ENCODE measurements at regions not wholly inside any gene's neighbourhood (a gene's known extent, or its start where the extent isn't known, plus 50 kb on each side); places are given as distances from the start of the nearest gene placed in this dataset.
A peak's percentile ranks its signal among the peaks of the same experiment; 100 is the strongest.

GRCh38 chr13:99652141-99652540 lies 150.9 kb downstream of the TM9SF2 start:
- Mint-ChIP-seq H3K27ac (no peak overlapping the region), H3K9me3 (peaks cover 0 to 2% (median 0%) of the 10 kb centered on the region in 7 donors), H3K36me3 (no peaks in the 10 kb centered on the region), H3K4me1 (peaks cover 6% of the 10 kb centered on the region), H3K4me3 (no peak overlapping the region), H3K27me3 (ENCODE audit: low read depth in 3 of 3) (peaks cover 14 to 17% (median 14%) of the 10 kb centered on the region in 3 donors)
- no peak overlapping the region for H3K4me2 ChIP-seq (replicated peaks; ENCODE audit: extremely low read depth, low read length, poor library complexity, severe bottlenecking)
- H3K27ac ChIP-seq (ENCODE audit: low read depth in 1 of 2, low read length in 2 of 2), result no peak overlapping the region
- H3K9ac ChIP-seq (ENCODE audit: insufficient read depth, low read length, poor library complexity, severe bottlenecking), result no peak overlapping the region
- H3K4me3 ChIP-seq (replicated peaks in 1 of 3; ENCODE audit: low read depth in 2 of 3, low read length in 3 of 3), result no peak overlapping the region
- H3K4me1 ChIP-seq (ENCODE audit: control insufficient read depth in 1 of 2, insufficient read depth in 2 of 2, low read length in 2 of 2), result no peaks in the 10 kb centered on the region
- H3K36me3 ChIP-seq (replicated peaks in 1 of 2; ENCODE audit: control insufficient read depth in 1 of 2, insufficient read depth in 2 of 2, low read length in 2 of 2), result no peaks in the 10 kb centered on the region
- intact Hi-C loops (cut with micrococcal nuclease), result loop anchor here (10.0 kb wide), 3 partner anchors 863 to 893 kb away; no protein-coding TSS in a partner anchor
- H2AFZ ChIP-seq (ENCODE audit: insufficient read depth, low read depth, low read length, poor library complexity, severe bottlenecking), result no peak overlapping the region
- H3K9me3 ChIP-seq (replicated peaks in 1 of 2; ENCODE audit: control insufficient read depth in 1 of 2, insufficient read depth in 1 of 2, low read length in 2 of 2), result no peaks in the 10 kb centered on the region
- no CpG with 5 or more reads among the region's 1 CpG for WGBS (ENCODE audit: insufficient coverage)
- H3K27me3 ChIP-seq (ENCODE audit: control insufficient read depth in 2 of 2, insufficient read depth in 2 of 2, low read length in 2 of 2), result peaks cover 10 to 12% of the 10 kb centered on the region in 2 donors
- H3K79me2 ChIP-seq (ENCODE audit: insufficient read depth, low read length), result no peaks in the 10 kb centered on the region
- no peak for DNase-seq
- H4K20me1 ChIP-seq (ENCODE audit: insufficient read depth, low read length), result no peaks in the 10 kb centered on the region
- TF ChIP-seq CTCF (IDR thresholded peaks at IDR 0.05), result no peak

DNA sequence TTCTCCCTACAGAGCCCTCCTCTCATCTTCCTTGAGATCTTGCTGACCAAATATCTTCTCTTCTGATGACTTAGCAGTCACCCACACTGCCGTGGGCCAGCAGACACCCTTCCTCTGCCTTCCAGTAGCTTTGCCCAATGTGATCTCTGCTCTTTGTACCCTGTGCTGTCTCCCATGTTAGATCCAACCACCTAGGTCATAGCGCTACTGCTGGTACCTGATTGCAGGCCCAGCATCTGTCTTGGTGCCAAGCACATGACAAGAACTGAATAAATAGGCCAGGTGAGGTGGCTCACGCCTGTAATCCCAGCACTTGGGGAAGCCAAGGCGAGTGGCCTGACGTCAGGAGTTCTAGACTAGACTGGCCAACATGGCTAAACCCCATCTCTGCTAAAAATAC lies 149.7 kb downstream of the TM9SF2 start:
- Histone ChIP-seq H3K9me3 (replicated peaks in 1 of 2; ENCODE audit: control insufficient read depth in 1 of 2, insufficient read depth in 1 of 2, low read length in 2 of 2) (no peaks in the 10 kb centered on the region), H3K4me3 (replicated peaks in 1 of 3; ENCODE audit: low read depth in 2 of 3, low read length in 3 of 3) (no peak overlapping the region), H3K9ac (ENCODE audit: insufficient read depth, low read length, poor library complexity, severe bottlenecking) (no peak overlapping the region), H3K79me2 (ENCODE audit: insufficient read depth, low read length) (no peaks in the 10 kb centered on the region), H3K36me3 (replicated peaks in 1 of 2; ENCODE audit: control insufficient read depth in 1 of 2, insufficient read depth in 2 of 2, low read length in 2 of 2) (no peaks in the 10 kb centered on the region), H3K4me2 (replicated peaks; ENCODE audit: extremely low read depth, low read length, poor library complexity, severe bottlenecking) (no peak overlapping the region), H2AFZ (ENCODE audit: insufficient read depth, low read depth, low read length, poor library complexity, severe bottlenecking) (no peak overlapping the region), H3K4me1 (ENCODE audit: control insufficient read depth in 1 of 2, insufficient read depth in 2 of 2, low read length in 2 of 2) (no peaks in the 10 kb centered on the region), H3K27me3 (ENCODE audit: control insufficient read depth in 2 of 2, insufficient read depth in 2 of 2, low read length in 2 of 2) (peaks cover 0 to 1% of the 10 kb centered on the region in 2 donors), H4K20me1 (ENCODE audit: insufficient read depth, low read length) (no peaks in the 10 kb centered on the region), H3K27ac (ENCODE audit: low read depth in 1 of 2, low read length in 2 of 2) (no peak overlapping the region)
- peaks cover 5 to 6% (median 6%) of the 10 kb centered on the region in 3 donors for H3K27me3 Mint-ChIP-seq (ENCODE audit: low read depth in 3 of 3)
- no peaks in the 10 kb centered on the region for H3K36me3 Mint-ChIP-seq
- no peak for DNase-seq
- no peaks in the 10 kb centered on the region for H3K9me3 Mint-ChIP-seq
- no peak overlapping the region for H3K4me3 Mint-ChIP-seq
- peaks cover 3% of the 10 kb centered on the region for H3K4me1 Mint-ChIP-seq
- WGBS (ENCODE audit: insufficient coverage), result 98% methylated on average over 5 of the region's 5 CpGs
- intact Hi-C loops (cut with micrococcal nuclease), result loop anchor here (10.0 kb wide), 3 partner anchors 864 to 894 kb away; no protein-coding TSS in a partner anchor
- H3K27ac Mint-ChIP-seq, result peak overlapping the region in 1 of 7 donors; percentile 9
- TF ChIP-seq CTCF (IDR thresholded peaks at IDR 0.05), result no peak
